Right lobe of liver (tissue), 4 donors: ENCODE measurements at regions not wholly inside any gene's neighbourhood (a gene's known extent, or its start where the extent isn't known, plus 50 kb on each side); places are given as distances from the start of the nearest gene placed in this dataset.

Source experiments
- CTCF ChIP-seq, 4 donors: fragments of 200-600 bp in 3 of 4; fragments of 450-650 bp in 1 of 4; IDR thresholded peaks; one replicate each; pipeline versions ENCODE4 v1.5.1 to v1.8.0; 2016 to 2022; ENCODE audit warnings: antibody characterized with exemption in 4 of 4, mild to moderate bottlenecking in 2 of 4
- POLR2A ChIP-seq: fragments of 450-650 bp; IDR thresholded peaks from one replicate; pipeline ENCODE4 v1.6.1; 2017; ENCODE audit warnings: antibody characterized with exemption, mild to moderate bottlenecking
- donor health status: DM: no; HTN: no; CAD: no.
- donor health status: DM: no; HTN: no; CAD: no.
- donor health status: DM: no; HTN: yes; CAD: no.

- TF ChIP-seq CTCF (IDR thresholded peaks at IDR 0.05) (no peak), POLR2A (no peak)
Measured at GRCh38 chr19:33906578-33907335, 110.1 kb downstream of the KCTD15 start.
